Panc1 (cell line): ENCODE measurements at regions not wholly inside any gene's neighbourhood (a gene's known extent, or its start where the extent isn't known, plus 50 kb on each side); places are given as distances from the start of the nearest gene placed in this dataset.

Source experiments
- ATAC-seq: fragments of 200-7000 bp; cut with Tn5 transposase; 2 replicates; pipeline ENCODE4 v1.9.1; 2020; ENCODE audit warnings: mild to moderate bottlenecking, moderate library complexity
- BruUV-seq: library from RNA; stranded (reverse); fragments of 400-500 nt; replicated peaks from 2 replicates; lab custom pipeline; 2021; lab: Mats Ljungman, UMichigan
- CTCF ChIA-PET: fragments of 300-600 bp; sonication (Branson Sonifier 250); formaldehyde crosslinking; loops from one replicate; lab custom pipeline; 2022; ENCODE audit warnings: antibody characterized with exemption; lab: Charles Lee
- POLR2A ChIA-PET: fragments of 300-600 bp; sonication (Branson Sonifier 250); formaldehyde crosslinking; loops from one replicate; lab custom pipeline; 2022; ENCODE audit warnings: antibody characterized with exemption; lab: Charles Lee
- DNase-seq: peaks from one replicate; pipeline ENCODE4 v3.0.0-alpha.2; 2010; ENCODE audit warnings: low read depth, low spot score
- H3K27ac ChIP-seq: 2 replicates; pipeline ENCODE4 v1.5.1; 2011; ENCODE audit warnings: mild to moderate bottlenecking, low read length, inconsistent platforms
- H3K27me3 ChIP-seq: fragments of 200-500 bp; sonication (Bioruptor generic); 2 replicates; pipeline ENCODE4 v1.6.0; 2014; ENCODE audit warnings: low read length, inconsistent platforms; ENCODE audit not compliant: control insufficient read depth, insufficient read depth
- H3K36me3 ChIP-seq: fragments of 200-500 bp; sonication (Bioruptor generic); 2 replicates; pipeline ENCODE4 v1.5.1; 2014; ENCODE audit warnings: inconsistent platforms, mild to moderate bottlenecking, low read length, moderate library complexity; ENCODE audit not compliant: control insufficient read depth, insufficient read depth
- H3K4me1 ChIP-seq: 2 replicates; pipeline ENCODE4 v1.5.1; 2011; ENCODE audit warnings: inconsistent platforms, mild to moderate bottlenecking, low read length, moderate library complexity; ENCODE audit not compliant: control insufficient read depth, insufficient read depth
- H3K4me3 ChIP-seq, 2 experiments: 2 replicates each; pipeline ENCODE4 v1.5.1; 2011 to 2012; ENCODE audit warnings: low read depth in 2 of 2, low read length in 2 of 2, mild to moderate bottlenecking in 2 of 2, inconsistent platforms in 1 of 2, moderate library complexity in 1 of 2
- H3K9me3 ChIP-seq: fragments of 200-500 bp; sonication (Bioruptor generic); 2 replicates; pipeline ENCODE4 v1.5.1; 2014; ENCODE audit warnings: low read depth, mild to moderate bottlenecking, inconsistent platforms, low read length, moderate library complexity; ENCODE audit not compliant: control insufficient read depth, insufficient read depth
- CTCF ChIP-seq: fragments of 450-650 bp; IDR thresholded peaks from 2 replicates; pipeline ENCODE4 v1.5.1; 2017; ENCODE audit warnings: mild to moderate bottlenecking
- POLR2AphosphoS5 ChIP-seq: IDR thresholded peaks from 2 replicates; pipeline ENCODE4 v1.6.1; 2012; ENCODE audit warnings: mild to moderate bottlenecking, low read depth, low read length, moderate library complexity
- REST ChIP-seq, 2 experiments: IDR thresholded peaks; 2 replicates each; pipeline ENCODE4 v1.6.1; 2011 to 2012; ENCODE audit warnings: low read depth in 2 of 2, control low read depth in 1 of 2, low read length in 1 of 2, mild to moderate bottlenecking in 1 of 2, moderate library complexity in 1 of 2; ENCODE audit not compliant: insufficient read depth in 1 of 2
- SIN3A ChIP-seq: IDR thresholded peaks from 2 replicates; pipeline ENCODE4 v1.6.1; 2012; ENCODE audit warnings: low read depth, mild to moderate bottlenecking, low read length, moderate library complexity, borderline replicate concordance; ENCODE audit not compliant: insufficient read depth
- TCF7L2 ChIP-seq: IDR thresholded peaks from 2 replicates; pipeline ENCODE4 v1.6.1; 2011; ENCODE audit warnings: mild to moderate bottlenecking, low read depth, low read length, inconsistent platforms
- in situ Hi-C: cut with HindIII; loops from 2 replicates; pipeline ENCODE4 v1.10.0; 2016; ENCODE audit warnings: low sequenced_read_pairs, low pct_unique_long_range_greater_than_20kb
- intact Hi-C: fragments of 100-400 bp; cut with micrococcal nuclease; formaldehyde crosslinking; loops from one replicate; pipeline ENCODE4 v1.10.0; 2022; ENCODE audit not compliant: unreplicated experiment

GRCh38 chr1:170326186-170326585 lies 180.4 kb downstream of the NTMT2 start:
- no peak for TF ChIP-seq POLR2AphosphoS5
- no peaks in the 10 kb centered on the region for H3K36me3 ChIP-seq
- intact Hi-C loops (no loop called here), in situ Hi-C loops (no loop called here)
- BruUV-seq, result no TSS peak
- H3K27ac ChIP-seq, result no peak overlapping the region
- H3K4me1 ChIP-seq, result no peaks in the 10 kb centered on the region
- no peaks in the 10 kb centered on the region for H3K27me3 ChIP-seq
- H3K9me3 ChIP-seq, result no peaks in the 10 kb centered on the region
- no peak for DNase-seq
- no peak for ATAC-seq
- no peak overlapping the region for H3K4me3 ChIP-seq
- CTCF ChIA-PET, result no interaction called here
- POLR2A ChIA-PET, result no interaction called here

GRCh38 chr1:170332801-170333200 lies 187.0 kb downstream of the NTMT2 start:
- in situ Hi-C loops (no loop called here), intact Hi-C loops (no loop called here)
- no peaks in the 10 kb centered on the region for H3K27me3 ChIP-seq
- H3K36me3 ChIP-seq, result no peaks in the 10 kb centered on the region
- H3K4me1 ChIP-seq, result no peaks in the 10 kb centered on the region; the same call in 1 of the 2 replicates
- ATAC-seq (no peak), DNase-seq (no peak)
- ChIA-PET POLR2A (no interaction called here), CTCF (no interaction called here)
- H3K4me3 ChIP-seq, result no peak overlapping the region
- no peak overlapping the region for H3K27ac ChIP-seq
- BruUV-seq, result no TSS peak
- TF ChIP-seq CTCF (no peak), TCF7L2 (no peak), REST (IDR thresholded peaks at IDR 0.05; ENCODE audit: insufficient read depth in 1 of 2, low read depth in 2 of 2, low read length in 1 of 2) (no peak), SIN3A (no peak), POLR2AphosphoS5 (no peak)
- H3K9me3 ChIP-seq, result 0 out of 2 replicates have a peak, but pooled peaks cover 3% of the 10 kb centered on the region

- intact Hi-C loops, result no loop called here
- POLR2A ChIA-PET, result interaction anchor here (0.8 kb wide), 1 partner anchor 572 kb away, joined by 4 read pairs; no protein-coding TSS in a partner anchor
Measured at GRCh38 chr1:170337413-170337994, 191.7 kb downstream of the NTMT2 start.

More at GRCh38 chr1:170337413-170337994, 191.7 kb downstream of the NTMT2 start:
- CTCF ChIA-PET, result no interaction called here
- in situ Hi-C loops, result no loop called here
- H3K36me3 ChIP-seq, result no peaks in the 10 kb centered on the region
- H3K27ac ChIP-seq, result no peak overlapping the region
- H3K27me3 ChIP-seq, result no peaks in the 10 kb centered on the region; the same call in 1 of the 2 replicates
- 0 out of 2 replicates have a peak, but pooled peaks cover 3% of the 10 kb centered on the region for H3K9me3 ChIP-seq
- no peak for DNase-seq
- H3K4me1 ChIP-seq, result no peaks in the 10 kb centered on the region; the same call in 1 of the 2 replicates
- H3K4me3 ChIP-seq, result no peak overlapping the region
- ATAC-seq, result no peak
- TF ChIP-seq TCF7L2 (no peak), CTCF (no peak), SIN3A (no peak), REST (IDR thresholded peaks at IDR 0.05; ENCODE audit: insufficient read depth in 1 of 2, low read depth in 2 of 2, low read length in 1 of 2) (no peak), POLR2AphosphoS5 (no peak)
- no TSS peak for BruUV-seq
